Naive B cell (primary cell): ENCODE measurements at regions not wholly inside any gene's neighbourhood (a gene's known extent, or its start where the extent isn't known, plus 50 kb on each side); places are given as distances from the start of the nearest gene placed in this dataset.

Experiments
- ATAC-seq, 2 donors: fragments of 150-1000 bp; cut with Tn5 transposase; 2 replicates each; pipeline ENCODE4 v1.10.0; 2021; ENCODE audit warnings: low read depth in 2 of 2, mild to moderate bottlenecking in 2 of 2, moderate library complexity in 2 of 2
- DNase-seq: peaks from one replicate; pipeline ENCODE4 v3.0.0; 2022
- H3K27ac Mint-ChIP-seq, 6 donors: one replicate each; pipeline ENCODE4 v1.8.0; 2020 to 2022; ENCODE audit warnings: mild to moderate bottlenecking in 6 of 6, mixed read lengths in 6 of 6, moderate library complexity in 5 of 6, inconsistent platforms in 2 of 6
- H3K27me3 Mint-ChIP-seq, 3 donors: one replicate each; pipeline ENCODE4 v1.8.0; 2021 to 2022; ENCODE audit warnings: mixed read lengths in 3 of 3, mild to moderate bottlenecking in 1 of 3
- H3K36me3 Mint-ChIP-seq, 2 donors: one replicate each; pipeline ENCODE4 v1.8.0; 2020 to 2022; ENCODE audit warnings: mixed read lengths in 2 of 2, inconsistent platforms in 1 of 2, mild to moderate bottlenecking in 1 of 2
- H3K4me1 Mint-ChIP-seq, 3 donors: one replicate each; pipeline ENCODE4 v1.8.0; 2020 to 2022; ENCODE audit warnings: mixed read lengths in 3 of 3, inconsistent platforms in 1 of 3, mild to moderate bottlenecking in 1 of 3, moderate library complexity in 1 of 3
- H3K4me3 Mint-ChIP-seq, 8 donors: one replicate each; pipeline ENCODE4 v1.8.0; 2020 to 2022; ENCODE audit warnings: mild to moderate bottlenecking in 8 of 8, mixed read lengths in 8 of 8, moderate library complexity in 8 of 8, inconsistent platforms in 2 of 8
- H3K9me3 Mint-ChIP-seq, 7 donors: one replicate each; pipeline ENCODE4 v1.8.0; 2020 to 2022; ENCODE audit warnings: mixed read lengths in 7 of 7, mild to moderate bottlenecking in 5 of 7, inconsistent platforms in 2 of 7, moderate library complexity in 1 of 7

- peaks cover 0 to 5% (median 0%) of the 10 kb centered on the region in 3 donors for H3K27me3 Mint-ChIP-seq
- DNase-seq: no peak
- H3K27ac Mint-ChIP-seq: no peak overlapping the region
- no peak for ATAC-seq
- H3K4me1 Mint-ChIP-seq: no peaks in the 10 kb centered on the region
- no peaks in the 10 kb centered on the region for H3K36me3 Mint-ChIP-seq
- peaks cover 0 to 11% (median 7%) of the 10 kb centered on the region in 7 donors for H3K9me3 Mint-ChIP-seq
- no peak overlapping the region for H3K4me3 Mint-ChIP-seq
Measured at GRCh38 chr3:64773137-64773536, 85.3 kb upstream of the ADAMTS9 start.

- Mint-ChIP-seq H3K36me3 (no peaks in the 10 kb centered on the region), H3K4me3 (no peak overlapping the region), H3K9me3 (peaks cover 0 to 7% (median 0%) of the 10 kb centered on the region in 7 donors), H3K27ac (no peak overlapping the region), H3K27me3 (no peaks in the 10 kb centered on the region), H3K4me1 (no peaks in the 10 kb centered on the region)
- DNase-seq: no peak
- no peak for ATAC-seq
Measured at GRCh38 chr3:64766440-64766839, 78.6 kb upstream of the ADAMTS9 start.

- DNase-seq (no peak), ATAC-seq (no peak)
- H3K9me3 Mint-ChIP-seq: peaks cover 0 to 8% (median 0%) of the 10 kb centered on the region in 7 donors
- H3K27me3 Mint-ChIP-seq: no peaks in the 10 kb centered on the region
- no peaks in the 10 kb centered on the region for H3K36me3 Mint-ChIP-seq
- no peaks in the 10 kb centered on the region for H3K4me1 Mint-ChIP-seq
- H3K27ac Mint-ChIP-seq: no peak overlapping the region
- no peak overlapping the region for H3K4me3 Mint-ChIP-seq
Measured at GRCh38 chr3:64765947-64766346, 78.1 kb upstream of the ADAMTS9 start.

GRCh38 chr3:64764386-64764929, 76.7 kb upstream of the ADAMTS9 start:
- Mint-ChIP-seq H3K27ac (no peak overlapping the region), H3K36me3 (no peaks in the 10 kb centered on the region), H3K4me3 (no peak overlapping the region), H3K4me1 (no peaks in the 10 kb centered on the region), H3K27me3 (no peaks in the 10 kb centered on the region), H3K9me3 (peaks cover 0 to 8% (median 0%) of the 10 kb centered on the region in 7 donors)
- no peak for ATAC-seq
- DNase-seq: no peak

- no peaks in the 10 kb centered on the region for H3K36me3 Mint-ChIP-seq
- H3K4me3 Mint-ChIP-seq: no peak overlapping the region
- H3K4me1 Mint-ChIP-seq: no peaks in the 10 kb centered on the region
- no peak overlapping the region for H3K27ac Mint-ChIP-seq
- H3K9me3 Mint-ChIP-seq: peaks cover 0 to 8% (median 0%) of the 10 kb centered on the region in 7 donors
- DNase-seq (no peak), ATAC-seq (no peak)
- H3K27me3 Mint-ChIP-seq: no peaks in the 10 kb centered on the region
Measured at GRCh38 chr3:64763980-64764379, 76.2 kb upstream of the ADAMTS9 start.

- ATAC-seq (no peak), DNase-seq (no peak)
- no peaks in the 10 kb centered on the region for H3K4me1 Mint-ChIP-seq
- H3K4me3 Mint-ChIP-seq: no peak overlapping the region
- no peak overlapping the region for H3K27ac Mint-ChIP-seq
- H3K36me3 Mint-ChIP-seq: no peaks in the 10 kb centered on the region
- H3K9me3 Mint-ChIP-seq: peaks cover 0 to 8% (median 4%) of the 10 kb centered on the region in 7 donors
- no peaks in the 10 kb centered on the region for H3K27me3 Mint-ChIP-seq
Measured at GRCh38 chr3:64761729-64762128, 73.9 kb upstream of the ADAMTS9 start.

- Mint-ChIP-seq H3K27ac (no peak overlapping the region), H3K9me3 (peaks cover 0 to 8% (median 4%) of the 10 kb centered on the region in 7 donors), H3K4me3 (no peak overlapping the region), H3K4me1 (no peaks in the 10 kb centered on the region), H3K36me3 (no peaks in the 10 kb centered on the region), H3K27me3 (no peaks in the 10 kb centered on the region)
- DNase-seq (no peak), ATAC-seq (no peak)
Measured at GRCh38 chr3:64760258-64760657, 72.5 kb upstream of the ADAMTS9 start.

- Mint-ChIP-seq H3K9me3 (peaks cover 0 to 8% (median 4%) of the 10 kb centered on the region in 7 donors), H3K4me3 (no peak overlapping the region), H3K36me3 (no peaks in the 10 kb centered on the region), H3K27ac (no peak overlapping the region), H3K4me1 (no peaks in the 10 kb centered on the region), H3K27me3 (no peaks in the 10 kb centered on the region)
- DNase-seq (no peak), ATAC-seq (no peak)
Measured at GRCh38 chr3:64759811-64760210, 72.0 kb upstream of the ADAMTS9 start.

- H3K9me3 Mint-ChIP-seq: peaks cover 2 to 13% (median 9%) of the 10 kb centered on the region in 7 donors
- H3K4me1 Mint-ChIP-seq: no peaks in the 10 kb centered on the region
- H3K27me3 Mint-ChIP-seq: no peaks in the 10 kb centered on the region
- no peak overlapping the region for H3K4me3 Mint-ChIP-seq
- no peak overlapping the region for H3K27ac Mint-ChIP-seq
- ATAC-seq (no peak), DNase-seq (no peak)
- H3K36me3 Mint-ChIP-seq: no peaks in the 10 kb centered on the region
Measured at GRCh38 chr3:64756398-64756986, 68.7 kb upstream of the ADAMTS9 start.

- no peaks in the 10 kb centered on the region for H3K4me1 Mint-ChIP-seq
- ATAC-seq: no peak
- H3K36me3 Mint-ChIP-seq: no peaks in the 10 kb centered on the region
- no peak overlapping the region for H3K4me3 Mint-ChIP-seq
- DNase-seq: no peak
- no peaks in the 10 kb centered on the region for H3K27me3 Mint-ChIP-seq
- H3K27ac Mint-ChIP-seq: no peak overlapping the region
- peaks cover 3 to 29% (median 11%) of the 10 kb centered on the region in 7 donors for H3K9me3 Mint-ChIP-seq
Measured at GRCh38 chr3:64748244-64748904, 60.6 kb upstream of the ADAMTS9 start.

GRCh38 chr3:64747679-64748078, 59.9 kb upstream of the ADAMTS9 start:
- DNase-seq: no peak
- no peaks in the 10 kb centered on the region for H3K4me1 Mint-ChIP-seq
- no peaks in the 10 kb centered on the region for H3K27me3 Mint-ChIP-seq
- no peak for ATAC-seq
- H3K4me3 Mint-ChIP-seq: no peak overlapping the region
- no peaks in the 10 kb centered on the region for H3K36me3 Mint-ChIP-seq
- H3K9me3 Mint-ChIP-seq: peaks cover 3 to 29% (median 8%) of the 10 kb centered on the region in 7 donors
- H3K27ac Mint-ChIP-seq: no peak overlapping the region

GRCh38 chr3:64743887-64744243, 56.1 kb upstream of the ADAMTS9 start:
- no peak overlapping the region for H3K27ac Mint-ChIP-seq
- DNase-seq (no peak), ATAC-seq (no peak)
- no peaks in the 10 kb centered on the region for H3K27me3 Mint-ChIP-seq
- H3K4me3 Mint-ChIP-seq: no peak overlapping the region
- H3K4me1 Mint-ChIP-seq: no peaks in the 10 kb centered on the region
- peaks cover 0 to 21% (median 10%) of the 10 kb centered on the region in 7 donors for H3K9me3 Mint-ChIP-seq
- H3K36me3 Mint-ChIP-seq: no peaks in the 10 kb centered on the region

- H3K4me1 Mint-ChIP-seq: no peaks in the 10 kb centered on the region
- no peak for DNase-seq
- H3K4me3 Mint-ChIP-seq: no peak overlapping the region
- no peak overlapping the region for H3K27ac Mint-ChIP-seq
- H3K9me3 Mint-ChIP-seq: peaks cover 0 to 21% (median 10%) of the 10 kb centered on the region in 7 donors
- H3K36me3 Mint-ChIP-seq: no peaks in the 10 kb centered on the region
- no peak for ATAC-seq
- no peaks in the 10 kb centered on the region for H3K27me3 Mint-ChIP-seq
Measured at GRCh38 chr3:64743156-64743886, 55.5 kb upstream of the ADAMTS9 start.

GRCh38 chr3:64741341-64741740, 53.5 kb upstream of the ADAMTS9 start:
- Mint-ChIP-seq H3K36me3 (no peaks in the 10 kb centered on the region), H3K27ac (no peak overlapping the region), H3K27me3 (no peaks in the 10 kb centered on the region), H3K9me3 (peaks cover 2 to 16% (median 6%) of the 10 kb centered on the region in 7 donors), H3K4me3 (no peak overlapping the region), H3K4me1 (no peaks in the 10 kb centered on the region)
- DNase-seq (no peak), ATAC-seq (no peak)
